Skin epidermis (tissue), 12 donors: ENCODE measurements at regions not wholly inside any gene's neighbourhood (a gene's known extent, or its start where the extent isn't known, plus 50 kb on each side); places are given as distances from the start of the nearest gene placed in this dataset.
"Not testable (repeated sequence)": the region's sequence is repeated elsewhere in the genome, so short reads cannot be mapped to it uniquely, and the experiment has no call there.

Experiments
- H3K27ac ChIP-seq, 21 experiments: fragments of 200-600 bp; sonication (generic) in 11 of 21; one replicate each; pipeline ENCODE4 v1.5.0; 2020; ENCODE audit warnings: mild to moderate bottlenecking in 3 of 21, inconsistent platforms in 2 of 21, moderate library complexity in 2 of 21
- H3K4me3 ChIP-seq, 7 experiments: fragments of 200-600 bp; sonication (generic) in 2 of 7; one replicate each; pipeline ENCODE4 v1.5.0; 2020; ENCODE audit warnings: inconsistent platforms in 2 of 7, mild to moderate bottlenecking in 2 of 7, moderate library complexity in 1 of 7

- no peak overlapping the region for H3K4me3 ChIP-seq
- no peak overlapping the region for H3K27ac ChIP-seq
These were observed 273.3 kb upstream of the ERBB4 start for GRCh38 chr2:212811921-212812320.

GRCh38 chr2:212811036-212811805 lies 272.6 kb upstream of the ERBB4 start:
- Histone ChIP-seq H3K27ac (no peak overlapping the region), H3K4me3 (no peak overlapping the region)

GRCh38 chr2:212797484-212798205 lies 259.0 kb upstream of the ERBB4 start:
- Histone ChIP-seq H3K27ac (no peak overlapping the region), H3K4me3 (no peak overlapping the region)

GRCh38 chr2:212794471-212794870 lies 255.9 kb upstream of the ERBB4 start:
- no peak overlapping the region for H3K4me3 ChIP-seq

GRCh38 chr2:212791569-212791968 lies 253.0 kb upstream of the ERBB4 start:
- H3K27ac ChIP-seq: no peak overlapping the region
- no peak overlapping the region for H3K4me3 ChIP-seq

More at GRCh38 chr2:212794471-212794870, 255.9 kb upstream of the ERBB4 start:
- H3K27ac ChIP-seq: no peak overlapping the region

- not testable (repeated sequence) for H3K4me3 ChIP-seq, H3K27ac ChIP-seq
These were observed 247.5 kb upstream of the ERBB4 start for GRCh38 chr2:212786088-212786487.

- no peak overlapping the region for H3K4me3 ChIP-seq
These were observed 238.5 kb upstream of the ERBB4 start for GRCh38 chr2:212777020-212777491.

GRCh38 chr2:212773808-212774339 lies 235.3 kb upstream of the ERBB4 start:
- H3K4me3 ChIP-seq: no peak overlapping the region
- no peak overlapping the region for H3K27ac ChIP-seq

More at GRCh38 chr2:212777020-212777491, 238.5 kb upstream of the ERBB4 start:
- H3K27ac ChIP-seq: no peak overlapping the region

GRCh38 chr2:212770240-212770639 lies 231.6 kb upstream of the ERBB4 start:
- no peak overlapping the region for H3K4me3 ChIP-seq
- H3K27ac ChIP-seq: no peak overlapping the region

GRCh38 chr2:212766921-212767320 lies 228.3 kb upstream of the ERBB4 start:
- Histone ChIP-seq H3K4me3 (no peak overlapping the region), H3K27ac (no peak overlapping the region)

GRCh38 chr2:212752730-212753351 lies 214.2 kb upstream of the ERBB4 start:
- Histone ChIP-seq H3K27ac (no peak overlapping the region), H3K4me3 (no peak overlapping the region)

- Histone ChIP-seq H3K4me3 (no peak overlapping the region), H3K27ac (no peak overlapping the region)
These were observed 206.8 kb upstream of the ERBB4 start for GRCh38 chr2:212745359-212745758.

GRCh38 chr2:212737392-212738172 lies 199.0 kb upstream of the ERBB4 start:
- Histone ChIP-seq H3K27ac (no peak overlapping the region), H3K4me3 (no peak overlapping the region)

GRCh38 chr2:212736385-212736726 lies 197.8 kb upstream of the ERBB4 start:
- Histone ChIP-seq H3K27ac (no peak overlapping the region), H3K4me3 (no peak overlapping the region)

GRCh38 chr2:212733273-212733672 lies 194.7 kb upstream of the ERBB4 start:
- Histone ChIP-seq H3K27ac (no peak overlapping the region), H3K4me3 (no peak overlapping the region)

GRCh38 chr2:212732860-212733259 lies 194.3 kb upstream of the ERBB4 start:
- H3K4me3 ChIP-seq: no peak overlapping the region
- H3K27ac ChIP-seq: no peak overlapping the region

- no peak overlapping the region for H3K27ac ChIP-seq
- no peak overlapping the region for H3K4me3 ChIP-seq
These were observed 192.4 kb upstream of the ERBB4 start for GRCh38 chr2:212730994-212731393.

GRCh38 chr2:212728717-212729116 lies 190.1 kb upstream of the ERBB4 start:
- no peak overlapping the region for H3K4me3 ChIP-seq

GRCh38 chr2:212727751-212728150 lies 189.1 kb upstream of the ERBB4 start:
- Histone ChIP-seq H3K4me3 (no peak overlapping the region), H3K27ac (no peak overlapping the region)

More at GRCh38 chr2:212728717-212729116, 190.1 kb upstream of the ERBB4 start:
- H3K27ac ChIP-seq: no peak overlapping the region

- Histone ChIP-seq H3K4me3 (no peak overlapping the region), H3K27ac (no peak overlapping the region)
These were observed 187.8 kb upstream of the ERBB4 start for GRCh38 chr2:212726403-212726802.
